Fibroblast of lung (primary cell): ENCODE measurements at regions not wholly inside any gene's neighbourhood (a gene's known extent, or its start where the extent isn't known, plus 50 kb on each side); places are given as distances from the start of the nearest gene placed in this dataset.
"Not testable (repeated sequence)": the region's sequence is repeated elsewhere in the genome, so short reads cannot be mapped to it uniquely, and the experiment has no call there.

Experiments used
- DNase-seq, 2 donors: peaks; one replicate each; pipeline versions ENCODE4 v3.0.0 to v3.0.0-alpha.2; 2010; ENCODE audit warnings: low read depth in 2 of 2
- H2AFZ ChIP-seq: 2 replicates; pipeline ENCODE4 v1.5.1; 2012; ENCODE audit warnings: low read length, control low read depth, inconsistent platforms
- H3K27ac ChIP-seq: 2 replicates; pipeline ENCODE4 v1.5.1; 2011; ENCODE audit warnings: low read length, control low read depth; ENCODE audit not compliant: insufficient read depth
- H3K27me3 ChIP-seq: 2 replicates; pipeline ENCODE4 v1.5.1; 2011; ENCODE audit warnings: mild to moderate bottlenecking, low read length; ENCODE audit not compliant: control insufficient read depth, insufficient read depth
- H3K36me3 ChIP-seq: 2 replicates; pipeline ENCODE4 v1.5.1; 2011; ENCODE audit warnings: low read length; ENCODE audit not compliant: control insufficient read depth, insufficient read depth
- H3K4me1 ChIP-seq: 2 replicates; pipeline ENCODE4 v1.5.1; 2011; ENCODE audit warnings: low read length; ENCODE audit not compliant: control insufficient read depth, insufficient read depth; ENCODE audit errors: extremely low read depth
- H3K4me2 ChIP-seq: 2 replicates; pipeline ENCODE4 v1.5.1; 2011; ENCODE audit warnings: low read length, control low read depth; ENCODE audit not compliant: insufficient read depth; ENCODE audit errors: extremely low read depth
- H3K4me3 ChIP-seq, 4 experiments: fragments of 200-600 bp in 1 of 4; sonication (generic) in 1 of 4; replicated peaks in 1 of 4; 2 replicates each; pipeline ENCODE4 v1.5.1; 2011 to 2016; ENCODE audit warnings: low read length in 4 of 4, low read depth in 3 of 4, mild to moderate bottlenecking in 3 of 4, control low read depth in 2 of 4, inconsistent platforms in 1 of 4, mixed read lengths in 1 of 4; ENCODE audit not compliant: insufficient read depth in 1 of 4; ENCODE audit errors: control extremely low read depth in 1 of 4
- H3K79me2 ChIP-seq: 2 replicates; pipeline ENCODE4 v1.5.1; 2012; ENCODE audit warnings: mild to moderate bottlenecking, low read length, inconsistent platforms; ENCODE audit not compliant: control insufficient read depth, insufficient read depth
- H3K9ac ChIP-seq: 2 replicates; pipeline ENCODE4 v1.5.1; 2011; ENCODE audit warnings: mild to moderate bottlenecking, low read length, control low read depth; ENCODE audit not compliant: insufficient read depth
- H3K9me3 ChIP-seq: 2 replicates; pipeline ENCODE4 v1.5.1; 2012; ENCODE audit warnings: low read depth, low read length; ENCODE audit not compliant: control insufficient read depth, insufficient read depth
- H4K20me1 ChIP-seq: 2 replicates; pipeline ENCODE4 v1.5.1; 2011; ENCODE audit warnings: low read length; ENCODE audit not compliant: control insufficient read depth, insufficient read depth; ENCODE audit errors: extremely low read depth
- CTCF ChIP-seq, 2 donors: IDR thresholded peaks in 1 of 2; conservative IDR thresholded peaks in 1 of 2; 1 replicate in 1 of 2; 2 replicates in 1 of 2; pipeline ENCODE4 v1.5.1; 2011 to 2012; ENCODE audit warnings: low read length in 2 of 2, control low read depth in 1 of 2, inconsistent platforms in 1 of 2, low read depth in 1 of 2, mild to moderate bottlenecking in 1 of 2
- EZH2 ChIP-seq: IDR thresholded peaks from 2 replicates; pipeline ENCODE4 v1.5.1; 2012; ENCODE audit warnings: low read length, control low read depth, mild to moderate bottlenecking; ENCODE audit errors: missing control alignments

DNA sequence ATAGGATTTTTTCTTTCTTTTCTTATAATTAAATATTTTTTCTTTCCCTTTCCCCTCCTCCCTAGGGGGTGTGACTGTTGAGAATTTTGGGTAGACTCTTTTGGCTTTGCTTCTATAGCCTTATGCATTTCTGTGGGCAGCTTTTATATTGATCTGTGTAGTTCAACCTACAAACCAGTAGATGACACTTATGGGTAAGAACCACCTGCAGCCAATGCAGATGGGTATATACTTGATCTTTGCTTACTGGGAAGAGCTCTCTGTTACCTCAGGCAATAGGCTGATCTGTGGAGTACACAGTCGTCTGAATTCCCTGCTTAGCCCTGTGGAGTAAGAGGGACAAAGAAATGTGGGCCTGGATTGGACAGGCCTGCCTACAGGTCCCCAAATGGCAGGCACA lies 102.7 kb upstream of the STARD4 start:
- Histone ChIP-seq H3K4me1 (no peaks in the 10 kb centered on the region), H4K20me1 (no peaks in the 10 kb centered on the region), H3K79me2 (no peaks in the 10 kb centered on the region), H2AFZ (no peak overlapping the region), H3K9ac (no peak overlapping the region), H3K4me3 (no peak overlapping the region), H3K27ac (no peak overlapping the region), H3K36me3 (no peaks in the 10 kb centered on the region), H3K9me3 (no peaks in the 10 kb centered on the region), H3K27me3 (no peaks in the 10 kb centered on the region), H3K4me2 (no peak overlapping the region)
- TF ChIP-seq CTCF (conservative IDR thresholded peaks at IDR 0.05 in 1 of 2, IDR thresholded peaks at IDR 0.05 in 1 of 2; ENCODE audit: low read depth in 1 of 2, low read length in 2 of 2): no peak
- TF ChIP-seq EZH2: no peak
- no peak for DNase-seq

GRCh38 chr5:111612013-111612630 lies 99.8 kb upstream of the STARD4 start:
- H3K4me3 ChIP-seq, H3K4me1 ChIP-seq, H3K4me2 ChIP-seq, H2AFZ ChIP-seq, H3K9me3 ChIP-seq, H3K9ac ChIP-seq, H3K27ac ChIP-seq, H3K36me3 ChIP-seq, H3K79me2 ChIP-seq, H4K20me1 ChIP-seq, H3K27me3 ChIP-seq, DNase-seq: not testable (repeated sequence)

DNA sequence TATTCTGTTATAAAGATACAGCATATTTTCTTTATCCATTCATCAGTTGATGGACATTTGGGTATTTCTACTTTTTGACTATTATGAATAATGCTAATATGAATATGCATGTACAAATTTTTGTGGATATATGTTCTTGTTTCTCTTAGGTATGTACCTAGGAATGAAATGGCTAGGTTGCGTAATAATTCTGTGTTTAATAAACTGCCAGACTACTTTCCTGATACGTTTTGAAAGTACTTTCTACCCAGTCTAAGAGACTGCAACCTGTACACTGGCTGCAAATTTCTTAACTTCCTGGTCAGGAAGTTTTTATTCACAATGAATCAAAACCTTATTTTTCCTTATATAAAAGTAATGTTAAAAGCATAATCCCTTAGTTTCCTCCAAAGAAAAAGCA lies 93.9 kb upstream of the STARD4 start:
- no peaks in the 10 kb centered on the region for H3K27me3 ChIP-seq
- TF ChIP-seq CTCF (conservative IDR thresholded peaks at IDR 0.05 in 1 of 2, IDR thresholded peaks at IDR 0.05 in 1 of 2; ENCODE audit: low read depth in 1 of 2, low read length in 2 of 2): no peak
- TF ChIP-seq EZH2: no peak
- no peaks in the 10 kb centered on the region for H3K4me1 ChIP-seq

More for the DNA sequence above, 93.9 kb upstream of the STARD4 start:
- Histone ChIP-seq H3K4me3 (no peak overlapping the region), H3K79me2 (no peaks in the 10 kb centered on the region), H3K9ac (no peak overlapping the region), H3K36me3 (no peaks in the 10 kb centered on the region), H3K4me2 (no peak overlapping the region), H2AFZ (no peak overlapping the region), H4K20me1 (no peaks in the 10 kb centered on the region), H3K27ac (no peak overlapping the region), H3K9me3 (no peaks in the 10 kb centered on the region)
- no peak for DNase-seq
